AG10803 (cell line): ENCODE measurements at regions not wholly inside any gene's neighbourhood (a gene's known extent, or its start where the extent isn't known, plus 50 kb on each side); places are given as distances from the start of the nearest gene placed in this dataset.

Experiments used
- DNase-seq: peaks from one replicate; pipeline ENCODE4 v3.0.0; 2010; ENCODE audit warnings: low read depth
- H3K4me3 ChIP-seq: 2 replicates; pipeline ENCODE4 v1.5.1; 2011; ENCODE audit warnings: mild to moderate bottlenecking, low read length, control low read depth
- CTCF ChIP-seq: conservative IDR thresholded peaks from 2 replicates; pipeline ENCODE4 v1.5.1; 2011; ENCODE audit warnings: mild to moderate bottlenecking, low read length, control low read depth, inconsistent platforms

- no peak for DNase-seq
- no peak overlapping the region for H3K4me3 ChIP-seq
- no peak for TF ChIP-seq CTCF
Observed at GRCh38 chr1:217088011-217088410, 364.8 kb upstream of the ESRRG start.

- H3K4me3 ChIP-seq, result no peak overlapping the region
- DNase-seq, result no peak
- TF ChIP-seq CTCF, result no peak
Observed at GRCh38 chr1:217079584-217079983, 356.4 kb upstream of the ESRRG start.

GRCh38 chr1:217078959-217079358 is 355.7 kb upstream of the ESRRG start:
- H3K4me3 ChIP-seq, result no peak overlapping the region
- TF ChIP-seq CTCF, result no peak
- no peak for DNase-seq

GRCh38 chr1:217078078-217078690 is 355.0 kb upstream of the ESRRG start:
- DNase-seq, result no peak
- TF ChIP-seq CTCF, result no peak
- no peak overlapping the region for H3K4me3 ChIP-seq

- H3K4me3 ChIP-seq, result no peak overlapping the region
- TF ChIP-seq CTCF, result no peak
- no peak for DNase-seq
Observed at GRCh38 chr1:217077426-217077825, 354.2 kb upstream of the ESRRG start.

- peak; percentile 31 for DNase-seq
- no peak for TF ChIP-seq CTCF
Observed at GRCh38 chr1:217076902-217077301, 353.7 kb upstream of the ESRRG start.

GRCh38 chr1:217072926-217073325 is 349.7 kb upstream of the ESRRG start:
- DNase-seq, result no peak
- H3K4me3 ChIP-seq, result no peak overlapping the region
- no peak for TF ChIP-seq CTCF

More at GRCh38 chr1:217076902-217077301, 353.7 kb upstream of the ESRRG start:
- no peak overlapping the region for H3K4me3 ChIP-seq
